ENCODE measurements at regions not wholly inside any gene's neighbourhood (a gene's known extent, or its start where the extent isn't known, plus 50 kb on each side); places are given as distances from the start of the nearest gene placed in this dataset.

- no peak for TF ChIP-seq EZH2 (IDR thresholded peaks at IDR 0.05; ENCODE audit: borderline replicate concordance, low read length)
- TF ChIP-seq CTCF (IDR thresholded peaks at IDR 0.05; ENCODE audit: low read length), result no peak
- Histone ChIP-seq H2AFZ (ENCODE audit: low read length) (no peak overlapping the region), H4K20me1 (ENCODE audit: insufficient read depth, low read length) (no peaks in the 10 kb centered on the region), H3K27ac (ENCODE audit: low read depth, low read length, poor library complexity, severe bottlenecking) (no peak overlapping the region), H3K36me3 (ENCODE audit: insufficient read depth, low read length) (no peaks in the 10 kb centered on the region), H3K9ac (ENCODE audit: low read length) (no peak overlapping the region), H3K4me3 (ENCODE audit: low read depth, low read length, poor library complexity, severe bottlenecking) (no peak overlapping the region), H3K27me3 (ENCODE audit: insufficient read depth, low read length) (no peaks in the 10 kb centered on the region), H3K4me2 (ENCODE audit: low read length) (no peak overlapping the region), H3K4me1 (ENCODE audit: insufficient read depth, low read length, severe bottlenecking) (no peaks in the 10 kb centered on the region), H3K9me3 (ENCODE audit: low read length) (no peaks in the 10 kb centered on the region), H3K79me2 (ENCODE audit: insufficient read depth, low read length) (no peaks in the 10 kb centered on the region), H3K9me2 (ENCODE audit: low read depth, low read length) (no peaks in the 10 kb centered on the region), H3F3A (ENCODE audit: insufficient read depth, low read length) (no peaks in the 10 kb centered on the region)
Observed at GRCh38 chr9:28810388-28811075, 1237.3 kb upstream of the C9orf72 start.

DNA sequence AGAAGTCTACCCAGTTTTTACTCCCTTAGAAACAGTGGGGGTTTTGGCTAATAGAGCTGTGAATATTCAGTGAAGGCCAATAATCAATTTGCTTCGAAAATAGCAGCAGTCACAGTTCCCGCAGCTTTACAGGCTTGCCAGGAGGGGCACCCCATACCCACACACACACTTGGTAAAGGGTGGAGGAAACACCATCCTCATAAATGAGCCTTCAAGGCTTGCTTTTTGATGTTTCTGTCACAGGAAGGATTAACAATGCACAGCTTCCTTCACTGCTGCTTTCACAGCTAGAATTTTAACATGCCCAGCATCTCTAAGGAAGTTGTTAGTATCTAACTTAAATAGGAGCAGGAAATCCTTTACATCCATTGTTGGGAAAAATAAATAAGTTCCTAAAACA lies 1247.5 kb upstream of the C9orf72 start:
- Histone ChIP-seq H3K36me3 (ENCODE audit: insufficient read depth, low read length) (no peaks in the 10 kb centered on the region), H3K4me1 (ENCODE audit: insufficient read depth, low read length, severe bottlenecking) (peaks cover 4% of the 10 kb centered on the region), H3K79me2 (ENCODE audit: insufficient read depth, low read length) (no peaks in the 10 kb centered on the region), H3K4me3 (ENCODE audit: low read depth, low read length, poor library complexity, severe bottlenecking) (no peak overlapping the region), H2AFZ (ENCODE audit: low read length) (no peak overlapping the region), H3K27me3 (ENCODE audit: insufficient read depth, low read length) (no peaks in the 10 kb centered on the region), H3F3A (ENCODE audit: insufficient read depth, low read length) (no peaks in the 10 kb centered on the region), H3K9ac (ENCODE audit: low read length) (no peak overlapping the region), H3K27ac (ENCODE audit: low read depth, low read length, poor library complexity, severe bottlenecking) (no peak overlapping the region), H3K9me3 (ENCODE audit: low read length) (no peaks in the 10 kb centered on the region), H4K20me1 (ENCODE audit: insufficient read depth, low read length) (no peaks in the 10 kb centered on the region), H3K4me2 (ENCODE audit: low read length) (no peak overlapping the region), H3K9me2 (ENCODE audit: low read depth, low read length) (no peaks in the 10 kb centered on the region)
- TF ChIP-seq CTCF (IDR thresholded peaks at IDR 0.05; ENCODE audit: low read length), result peak; percentile 17; the same call in 1 of the 2 replicates
- TF ChIP-seq EZH2 (IDR thresholded peaks at IDR 0.05; ENCODE audit: borderline replicate concordance, low read length), result no peak

GRCh38 chr9:28821240-28821639 lies 1248.0 kb upstream of the C9orf72 start:
- no peaks in the 10 kb centered on the region for H3K79me2 ChIP-seq (ENCODE audit: insufficient read depth, low read length)
- no peak overlapping the region for H3K9ac ChIP-seq (ENCODE audit: low read length)
- peaks cover 4% of the 10 kb centered on the region for H3K4me1 ChIP-seq (ENCODE audit: insufficient read depth, low read length, severe bottlenecking)
- H2AFZ ChIP-seq (ENCODE audit: low read length), result no peak overlapping the region
- H3K27ac ChIP-seq (ENCODE audit: low read depth, low read length, poor library complexity, severe bottlenecking), result no peak overlapping the region
- TF ChIP-seq CTCF (IDR thresholded peaks at IDR 0.05; ENCODE audit: low read length) (no peak), EZH2 (IDR thresholded peaks at IDR 0.05; ENCODE audit: borderline replicate concordance, low read length) (no peak)
- H3F3A ChIP-seq (ENCODE audit: insufficient read depth, low read length), result no peaks in the 10 kb centered on the region
- no peaks in the 10 kb centered on the region for H3K9me2 ChIP-seq (ENCODE audit: low read depth, low read length)
- H3K9me3 ChIP-seq (ENCODE audit: low read length), result no peaks in the 10 kb centered on the region
- H3K4me2 ChIP-seq (ENCODE audit: low read length), result no peak overlapping the region
- no peak overlapping the region for H3K4me3 ChIP-seq (ENCODE audit: low read depth, low read length, poor library complexity, severe bottlenecking)
- H3K36me3 ChIP-seq (ENCODE audit: insufficient read depth, low read length), result no peaks in the 10 kb centered on the region
- no peaks in the 10 kb centered on the region for H4K20me1 ChIP-seq (ENCODE audit: insufficient read depth, low read length)
- H3K27me3 ChIP-seq (ENCODE audit: insufficient read depth, low read length), result no peaks in the 10 kb centered on the region
